ENCODE measurements at regions not wholly inside any gene's neighbourhood (a gene's known extent, or its start where the extent isn't known, plus 50 kb on each side); places are given as distances from the start of the nearest gene placed in this dataset.

GRCh38 chr6:145312481-145312880 lies 422.8 kb downstream of the EPM2A start:
- ATAC-seq (no peak), DNase-seq (ENCODE audit: low spot score) (no peak), FAIRE-seq (no peak)
- no peak overlapping the region for H3K9ac ChIP-seq (ENCODE audit: insufficient read depth, low read depth, low read length)
- H2AFZ ChIP-seq (ENCODE audit: low read length), result no peak overlapping the region
- intact Hi-C loops (cut with micrococcal nuclease; ENCODE audit: unreplicated experiment) (no loop called here), in situ Hi-C loops (cut with HindIII; ENCODE audit: extremely low pct_ligation_motif_present, low pct_unique_long_range_greater_than_20kb) (no loop called here)
- TF ChIP-seq PAF1 (CRISPR knock-in tag; IDR thresholded peaks at IDR 0.05) (no peak), DDIT3 (CRISPR knock-in tag; IDR thresholded peaks at IDR 0.05) (no peak), ZNF615 (CRISPR knock-in tag; IDR thresholded peaks at IDR 0.05; ENCODE audit: borderline replicate concordance) (no peak), XRCC5 (optimal IDR thresholded peaks at IDR 0.05; ENCODE audit: low read length) (no peak), HMGA1 (CRISPR knock-in tag; conservative IDR thresholded peaks at IDR 0.05) (no peak), SETDB1 (CRISPR knock-in tag; IDR thresholded peaks at IDR 0.05; ENCODE audit: borderline replicate concordance) (no peak), ATRX (CRISPR knock-in tag; IDR thresholded peaks at IDR 0.05; ENCODE audit: borderline replicate concordance) (no peak), ZSCAN20 (CRISPR knock-in tag; IDR thresholded peaks at IDR 0.05; ENCODE audit: borderline replicate concordance) (no peak), NCOA2 (CRISPR knock-in tag; IDR thresholded peaks at IDR 0.05) (no peak), POLR2A (IDR thresholded peaks at IDR 0.05; ENCODE audit: insufficient read depth in 1 of 2, low read depth in 2 of 2, low read length in 2 of 2) (no peak), SIN3A (IDR thresholded peaks at IDR 0.05; ENCODE audit: borderline replicate concordance, low read depth, low read length) (no peak), ATAD3A (CRISPR knock-in tag; IDR thresholded peaks at IDR 0.05) (no peak), MLXIP (CRISPR knock-in tag; IDR thresholded peaks at IDR 0.05; ENCODE audit: borderline replicate concordance) (no peak), MBD4 (IDR thresholded peaks at IDR 0.05; ENCODE audit: borderline replicate concordance, low read length) (no peak), CBFB (CRISPR knock-in tag; IDR thresholded peaks at IDR 0.05) (no peak)
- H3K4me1 ChIP-seq (ENCODE audit: insufficient read depth, low read length), result no peaks in the 10 kb centered on the region
- POLR2A ChIA-PET, result no interaction called here
- no peak overlapping the region for H3K4me2 ChIP-seq (ENCODE audit: low read depth, low read length)
- H3K79me2 ChIP-seq (ENCODE audit: insufficient read depth, low read length), result no peaks in the 10 kb centered on the region
- 54% methylated on average over 7 of the region's 7 CpGs for WGBS (ENCODE audit: low lambda C conversion rate)
- BruUV-seq (replicated peaks), result no TSS peak
- no peaks in the 10 kb centered on the region for H4K20me1 ChIP-seq (ENCODE audit: insufficient read depth, low read length)
- no peaks in the 10 kb centered on the region for H3K27me3 ChIP-seq (ENCODE audit: control insufficient read depth in 1 of 2, insufficient read depth in 2 of 2, low read length in 2 of 2)
- H3K27ac ChIP-seq (ENCODE audit: extremely low read length, insufficient read depth, low read length), result no peak overlapping the region
- no peak overlapping the region for H3K4me3 ChIP-seq (replicated peaks in 1 of 3; ENCODE audit: insufficient read depth in 1 of 3, low read depth in 2 of 3, low read length in 3 of 3)
- CTCF ChIA-PET (ENCODE audit: low intra/inter-chr PET ratio, low total read pairs), result no interaction called here
- H3K36me3 ChIP-seq (replicated peaks in 1 of 2; ENCODE audit: control insufficient read depth in 1 of 2, insufficient read depth in 2 of 2, low read length in 2 of 2), result no peaks in the 10 kb centered on the region
- H3K9me3 ChIP-seq (ENCODE audit: low read length), result no peaks in the 10 kb centered on the region

All from HepG2 (cell line).